MM.1S (cell line): ENCODE measurements at regions not wholly inside any gene's neighbourhood (a gene's known extent, or its start where the extent isn't known, plus 50 kb on each side); places are given as distances from the start of the nearest gene placed in this dataset.

Source experiments
- EZH2 ChIP-seq: fragments of 300-600 bp; sonication (generic); optimal IDR thresholded peaks from 2 replicates; pipeline ENCODE3; 2017; ENCODE audit warnings: low read depth, mild to moderate bottlenecking, antibody characterized with exemption, low read length, mixed read lengths
- EZH2phosphoT487 ChIP-seq: fragments of 300-600 bp; sonication (generic); IDR thresholded peaks from 2 replicates; pipeline ENCODE4 v1.6.1; 2018; ENCODE audit warnings: antibody characterized with exemption, low read length
- TF ChIP-seq, protein P1 (sequence below): fragments of 300-600 bp; sonication (generic); IDR thresholded peaks from 2 replicates; pipeline ENCODE4 v1.5.1; 2016; ENCODE audit warnings: antibody characterized with exemption, low read length, mixed read lengths

DNA sequence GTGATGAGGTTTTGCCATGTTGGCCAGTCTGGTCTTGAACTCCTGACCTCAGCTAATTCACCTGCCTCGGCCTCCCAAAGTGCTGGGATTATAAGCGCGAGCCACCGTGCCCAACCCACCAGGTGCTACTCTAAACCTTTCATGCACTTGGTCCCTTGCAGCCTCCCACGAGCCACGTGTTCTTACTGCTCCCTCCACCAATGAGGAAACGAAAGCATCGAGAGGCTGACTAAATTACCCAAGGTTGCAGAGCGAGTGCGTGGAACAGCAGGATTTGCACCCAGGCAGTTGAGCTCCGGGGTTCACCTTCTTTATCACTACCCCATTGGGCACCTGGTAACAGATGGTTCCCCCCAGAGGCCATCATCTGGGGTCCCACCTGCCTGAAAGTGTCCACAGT, 208.3 kb downstream of the LY86 start:
- TF ChIP-seq, protein P1, sequence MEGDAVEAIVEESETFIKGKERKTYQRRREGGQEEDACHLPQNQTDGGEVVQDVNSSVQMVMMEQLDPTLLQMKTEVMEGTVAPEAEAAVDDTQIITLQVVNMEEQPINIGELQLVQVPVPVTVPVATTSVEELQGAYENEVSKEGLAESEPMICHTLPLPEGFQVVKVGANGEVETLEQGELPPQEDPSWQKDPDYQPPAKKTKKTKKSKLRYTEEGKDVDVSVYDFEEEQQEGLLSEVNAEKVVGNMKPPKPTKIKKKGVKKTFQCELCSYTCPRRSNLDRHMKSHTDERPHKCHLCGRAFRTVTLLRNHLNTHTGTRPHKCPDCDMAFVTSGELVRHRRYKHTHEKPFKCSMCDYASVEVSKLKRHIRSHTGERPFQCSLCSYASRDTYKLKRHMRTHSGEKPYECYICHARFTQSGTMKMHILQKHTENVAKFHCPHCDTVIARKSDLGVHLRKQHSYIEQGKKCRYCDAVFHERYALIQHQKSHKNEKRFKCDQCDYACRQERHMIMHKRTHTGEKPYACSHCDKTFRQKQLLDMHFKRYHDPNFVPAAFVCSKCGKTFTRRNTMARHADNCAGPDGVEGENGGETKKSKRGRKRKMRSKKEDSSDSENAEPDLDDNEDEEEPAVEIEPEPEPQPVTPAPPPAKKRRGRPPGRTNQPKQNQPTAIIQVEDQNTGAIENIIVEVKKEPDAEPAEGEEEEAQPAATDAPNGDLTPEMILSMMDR: no peak
- TF ChIP-seq EZH2phosphoT487 (no peak), EZH2 (no peak)
